HepG2 (cell line): ENCODE measurements at regions not wholly inside any gene's neighbourhood (a gene's known extent, or its start where the extent isn't known, plus 50 kb on each side); places are given as distances from the start of the nearest gene placed in this dataset.
"Not testable (repeated sequence)": the region's sequence is repeated elsewhere in the genome, so short reads cannot be mapped to it uniquely, and the experiment has no call there.

Experiments used
- ATAC-seq: fragments of 200-7000 bp; cut with Tn5 transposase; 3 replicates; pipeline ENCODE4 v1.9.1; 2020; ENCODE audit warnings: mild to moderate bottlenecking, moderate library complexity
- BruUV-seq: library from RNA; stranded (reverse); fragments of 400-500 nt; replicated peaks from 2 replicates; lab custom pipeline; 2021; lab: Mats Ljungman, UMichigan
- CTCF ChIA-PET: fragments of 300-600 bp; formaldehyde crosslinking; extraction: SDS; loops from one replicate; lab custom pipeline; 2021; ENCODE audit warnings: low total read pairs, inconsistent platforms, low intra/inter-chr PET ratio; lab: Yijun Ruan, JAX
- POLR2A ChIA-PET: fragments of 350-600 bp; sonication (Branson Sonifier 250); formaldehyde crosslinking; loops from one replicate; lab custom pipeline; 2020; ENCODE audit warnings: antibody characterized with exemption, inconsistent platforms; lab: Yijun Ruan, JAX
- DNase-seq: peaks from one replicate; pipeline ENCODE4 v3.0.0-alpha.2; 2015; ENCODE audit warnings: low spot score
- FAIRE-seq: peaks from 3 replicates; lab custom pipeline; 2011; peaks lifted over from hg19 to GRCh38; lab: Jason Lieb, UNC
- H2AFZ ChIP-seq: one replicate; pipeline ENCODE4 v1.6.1; 2011; ENCODE audit warnings: low read length, inconsistent platforms
- H3K27ac ChIP-seq: fragments of 300-600 bp; 3 replicates; pipeline ENCODE4 v1.8.0; 2011; ENCODE audit warnings: mixed run types, mild to moderate bottlenecking, mixed read lengths, low read length, inconsistent platforms; ENCODE audit not compliant: insufficient read depth; ENCODE audit errors: extremely low read length
- H3K27me3 ChIP-seq, 2 experiments: fragments of 200-600 bp in 1 of 2; 2 replicates in 1 of 2; 3 replicates in 1 of 2; pipeline versions ENCODE4 v1.6.0 to v1.8.0; 2011; ENCODE audit warnings: low read length in 2 of 2, mild to moderate bottlenecking in 2 of 2, moderate library complexity in 2 of 2, inconsistent platforms in 1 of 2; ENCODE audit not compliant: insufficient read depth in 2 of 2, control insufficient read depth in 1 of 2
- H3K36me3 ChIP-seq, 2 experiments: fragments of 200-600 bp in 1 of 2; replicated peaks in 1 of 2; 2 replicates in 1 of 2; 3 replicates in 1 of 2; pipeline versions ENCODE4 v1.5.1 to v1.8.0; 2011; ENCODE audit warnings: low read length in 2 of 2, inconsistent platforms in 1 of 2; ENCODE audit not compliant: insufficient read depth in 2 of 2, control insufficient read depth in 1 of 2
- H3K4me1 ChIP-seq: 2 replicates; pipeline ENCODE4 v1.5.1; 2012; ENCODE audit warnings: low read length, inconsistent platforms; ENCODE audit not compliant: insufficient read depth
- H3K4me2 ChIP-seq: 2 replicates; pipeline ENCODE4 v1.6.0; 2011; ENCODE audit warnings: low read depth, low read length, inconsistent platforms
- H3K4me3 ChIP-seq, 3 experiments: fragments of 200-600 bp in 1 of 3; sonication (generic), shearing (Covaris generic) in 1 of 3; replicated peaks in 1 of 3; 2 replicates each; pipeline ENCODE4 v1.5.1; 2011 to 2016; ENCODE audit warnings: low read length in 3 of 3, inconsistent platforms in 2 of 3, low read depth in 2 of 3, mild to moderate bottlenecking in 2 of 3, control low read depth in 1 of 3, mixed read lengths in 1 of 3; ENCODE audit not compliant: insufficient read depth in 1 of 3
- H3K79me2 ChIP-seq: one replicate; pipeline ENCODE4 v1.6.1; 2011; ENCODE audit warnings: low read length, inconsistent platforms; ENCODE audit not compliant: insufficient read depth
- H3K9ac ChIP-seq: 2 replicates; pipeline ENCODE4 v1.6.0; 2011; ENCODE audit warnings: mild to moderate bottlenecking, low read depth, low read length, inconsistent platforms; ENCODE audit not compliant: insufficient read depth
- H3K9me3 ChIP-seq: 2 replicates; pipeline ENCODE4 v1.5.1; 2012; ENCODE audit warnings: mild to moderate bottlenecking, low read length
- H4K20me1 ChIP-seq: 2 replicates; pipeline ENCODE4 v1.6.0; 2011; ENCODE audit warnings: inconsistent platforms, mild to moderate bottlenecking, low read length, moderate library complexity; ENCODE audit not compliant: insufficient read depth
- whole genome bisulfite sequencing: methylation state at CpG from one replicate; pipeline ENCODE4 v1.1.6; 2017; ENCODE audit warnings: low lambda C conversion rate; 5-methylcytosine and 5-hydroxymethylcytosine counted together
- in situ Hi-C: cut with HindIII; loops from 2 replicates; pipeline ENCODE4 v1.10.0; 2017; ENCODE audit warnings: low pct_unique_long_range_greater_than_20kb; ENCODE audit not compliant: extremely low pct_ligation_motif_present
- intact Hi-C: fragments of 100-400 bp; cut with micrococcal nuclease; formaldehyde crosslinking; loops from one replicate; pipeline ENCODE4 v1.10.0; 2022; ENCODE audit not compliant: unreplicated experiment

GRCh38 chr21:8251701-8252100, 2269.7 kb upstream of the TPTE start:
- H3K4me2 ChIP-seq, BruUV-seq, H3K36me3 ChIP-seq, CTCF ChIA-PET, DNase-seq, POLR2A ChIA-PET, H3K4me1 ChIP-seq, H3K27me3 ChIP-seq, intact Hi-C loops, H3K9ac ChIP-seq, H2AFZ ChIP-seq, H3K79me2 ChIP-seq, H3K27ac ChIP-seq, H3K9me3 ChIP-seq, in situ Hi-C loops, H4K20me1 ChIP-seq, H3K4me3 ChIP-seq, ATAC-seq, FAIRE-seq: not testable (repeated sequence)
- no CpG with 5 or more reads among the region's 64 CpGs for WGBS

GRCh38 chr21:8255094-8255493, 2266.3 kb upstream of the TPTE start:
- H3K36me3 ChIP-seq, H3K9ac ChIP-seq, H3K79me2 ChIP-seq, H3K27me3 ChIP-seq, in situ Hi-C loops, CTCF ChIA-PET, BruUV-seq, H2AFZ ChIP-seq, H4K20me1 ChIP-seq, H3K27ac ChIP-seq, DNase-seq, H3K4me3 ChIP-seq, POLR2A ChIA-PET, FAIRE-seq, H3K4me2 ChIP-seq, H3K9me3 ChIP-seq, intact Hi-C loops, ATAC-seq, H3K4me1 ChIP-seq: not testable (repeated sequence)
- WGBS: no CpG with 5 or more reads among the region's 30 CpGs

GRCh38 chr21:8257083-8257799, 2264.1 kb upstream of the TPTE start:
- not testable (repeated sequence) for BruUV-seq

GRCh38 chr21:8260065-8260627, 2261.2 kb upstream of the TPTE start:
- POLR2A ChIA-PET, CTCF ChIA-PET, H3K27ac ChIP-seq, H3K4me2 ChIP-seq, H3K79me2 ChIP-seq, FAIRE-seq, in situ Hi-C loops, ATAC-seq, DNase-seq, H3K9ac ChIP-seq, BruUV-seq, H3K27me3 ChIP-seq, H3K36me3 ChIP-seq, H3K4me1 ChIP-seq, intact Hi-C loops, H3K9me3 ChIP-seq, H4K20me1 ChIP-seq, H3K4me3 ChIP-seq, H2AFZ ChIP-seq: not testable (repeated sequence)
- no CpG with 5 or more reads among the region's 66 CpGs for WGBS

More at GRCh38 chr21:8257083-8257799, 2264.1 kb upstream of the TPTE start:
- H3K27ac ChIP-seq, H3K9me3 ChIP-seq, H3K4me2 ChIP-seq, H3K4me1 ChIP-seq, FAIRE-seq, H3K36me3 ChIP-seq, H3K27me3 ChIP-seq, ATAC-seq, intact Hi-C loops, DNase-seq, H4K20me1 ChIP-seq, in situ Hi-C loops, H2AFZ ChIP-seq, CTCF ChIA-PET, H3K4me3 ChIP-seq, H3K9ac ChIP-seq, H3K79me2 ChIP-seq, POLR2A ChIA-PET: not testable (repeated sequence)
- no CpG with 5 or more reads among the region's 143 CpGs for WGBS
